H1 (cell line): ENCODE measurements at regions not wholly inside any gene's neighbourhood (a gene's known extent, or its start where the extent isn't known, plus 50 kb on each side); places are given as distances from the start of the nearest gene placed in this dataset.
"Not testable (repeated sequence)": the region's sequence is repeated elsewhere in the genome, so short reads cannot be mapped to it uniquely, and the experiment has no call there.

Source experiments
- CTCF ChIA-PET: fragments of 300-600 bp; sonication (Branson Sonifier 250); formaldehyde crosslinking; loops from one replicate; lab custom pipeline; 2021; ENCODE audit not compliant: partially characterized antibody; lab: Charles Lee
- POLR2A ChIA-PET: fragments of 300-600 bp; sonication (Branson Sonifier 250); formaldehyde crosslinking; loops from one replicate; lab custom pipeline; 2021; ENCODE audit warnings: inconsistent platforms; ENCODE audit not compliant: partially characterized antibody; lab: Charles Lee
- DNase-seq, 2 experiments: peaks; one replicate each; pipeline versions ENCODE4 v3.0.0 to v3.0.0-alpha.2; 2010 to 2022; ENCODE audit warnings: low spot score in 2 of 2, low read depth in 1 of 2, mixed read lengths in 1 of 2
- FAIRE-seq: peaks from 2 replicates; lab custom pipeline; 2011; peaks lifted over from hg19 to GRCh38; lab: Jason Lieb, UNC
- H2AFZ ChIP-seq: 2 replicates; pipeline ENCODE4 v1.8.1; 2012; ENCODE audit warnings: low read length, inconsistent platforms
- H2AK5ac ChIP-seq: 2 replicates; pipeline ENCODE4 v1.6.1; 2013; ENCODE audit warnings: low read depth, low read length
- H2BK120ac ChIP-seq: replicated peaks from 2 replicates; pipeline ENCODE3; 2013; ENCODE audit warnings: low read depth, low read length, inconsistent platforms
- H2BK12ac ChIP-seq: 2 replicates; pipeline ENCODE4 v1.6.1; 2013; ENCODE audit warnings: low read depth, low read length
- H2BK15ac ChIP-seq: 2 replicates; pipeline ENCODE4 v1.6.1; 2013; ENCODE audit warnings: low read length
- H2BK20ac ChIP-seq: 2 replicates; pipeline ENCODE4 v1.6.1; 2013; ENCODE audit warnings: low read length
- H2BK5ac ChIP-seq: 2 replicates; pipeline ENCODE4 v1.6.1; 2013; ENCODE audit warnings: low read depth, low read length
- H3K14ac ChIP-seq: 2 replicates; pipeline ENCODE4 v1.6.1; 2013; ENCODE audit warnings: inconsistent platforms; ENCODE audit not compliant: insufficient read length
- H3K18ac ChIP-seq: 2 replicates; pipeline ENCODE4 v1.6.1; 2013; ENCODE audit warnings: low read length; ENCODE audit errors: extremely low read depth
- H3K23ac ChIP-seq: 2 replicates; pipeline ENCODE4 v1.6.1; 2013; ENCODE audit warnings: inconsistent platforms; ENCODE audit not compliant: insufficient read length
- H3K23me2 ChIP-seq: 2 replicates; pipeline ENCODE4 v1.6.1; 2013; ENCODE audit warnings: low read depth, low read length
- H3K27ac ChIP-seq: 2 replicates; pipeline ENCODE4 v1.6.1; 2011; ENCODE audit warnings: low read depth, low read length, inconsistent platforms
- H3K27me3 ChIP-seq, 4 experiments: replicated peaks in 1 of 4; 1 replicate in 1 of 4; 2 replicates in 3 of 4; pipeline versions ENCODE4 v1.6.1 to v1.8.1; 2011 to 2013; ENCODE audit warnings: low read length in 3 of 4, mild to moderate bottlenecking in 3 of 4, inconsistent platforms in 2 of 4, mixed read lengths in 2 of 4, moderate library complexity in 1 of 4; ENCODE audit not compliant: control insufficient read depth in 3 of 4, insufficient read depth in 3 of 4; ENCODE audit errors: extremely low read depth in 1 of 4
- H3K36me3 ChIP-seq, 4 experiments: 2 replicates each; pipeline versions ENCODE4 v1.6.1 to v1.8.1; 2011 to 2013; ENCODE audit warnings: mild to moderate bottlenecking in 4 of 4, low read length in 3 of 4, moderate library complexity in 2 of 4, control low read depth in 1 of 4, inconsistent platforms in 1 of 4; ENCODE audit not compliant: insufficient read depth in 4 of 4, control insufficient read depth in 2 of 4
- H3K4ac ChIP-seq: replicated peaks from 2 replicates; pipeline ENCODE3; 2013; ENCODE audit warnings: low read length, low read depth, mixed read lengths, inconsistent platforms; ENCODE audit not compliant: insufficient read length
- H3K4me1 ChIP-seq, 4 experiments: replicated peaks in 1 of 4; 1 replicate in 1 of 4; 2 replicates in 3 of 4; pipeline versions ENCODE4 v1.6.1 to v1.8.1; 2011 to 2013; ENCODE audit warnings: low read length in 3 of 4, inconsistent platforms in 2 of 4, mixed read lengths in 1 of 4; ENCODE audit not compliant: insufficient read depth in 4 of 4, control insufficient read depth in 3 of 4
- H3K4me2 ChIP-seq, 2 experiments: 2 replicates each; pipeline versions ENCODE4 v1.6.1 to v1.8.1; 2011 to 2013; ENCODE audit warnings: low read depth in 2 of 2, low read length in 2 of 2, control low read depth in 1 of 2, inconsistent platforms in 1 of 2, mild to moderate bottlenecking in 1 of 2; ENCODE audit not compliant: insufficient read depth in 1 of 2
- H3K4me3 ChIP-seq, 4 experiments: fragments of 200-600, 300-600 bp in 1 of 4; sonication (generic), shearing (Covaris generic), sonication (Bioruptor Twin) in 1 of 4; 2 replicates each; pipeline versions ENCODE4 v1.5.1 to v1.8.1; 2011 to 2016; ENCODE audit warnings: low read length in 4 of 4, low read depth in 3 of 4, control low read depth in 2 of 4, inconsistent platforms in 2 of 4, mild to moderate bottlenecking in 2 of 4, mixed read lengths in 1 of 4, moderate library complexity in 1 of 4; ENCODE audit not compliant: insufficient read depth in 2 of 4; ENCODE audit errors: extremely low read depth in 1 of 4
- H3K56ac ChIP-seq: replicated peaks from 2 replicates; pipeline ENCODE3; 2013; ENCODE audit warnings: low read depth, mild to moderate bottlenecking, mixed read lengths, low read length, inconsistent platforms; ENCODE audit not compliant: insufficient read length
- H3K79me1 ChIP-seq: 2 replicates; pipeline ENCODE4 v1.6.1; 2013; ENCODE audit warnings: low read depth, low read length, control low read depth
- H3K79me2 ChIP-seq, 2 experiments: 2 replicates each; pipeline versions ENCODE4 v1.6.1 to v1.8.1; 2012 to 2013; ENCODE audit warnings: low read length in 2 of 2, mild to moderate bottlenecking in 2 of 2, inconsistent platforms in 1 of 2; ENCODE audit not compliant: insufficient read depth in 2 of 2, control insufficient read depth in 1 of 2
- H3K9ac ChIP-seq, 4 experiments: replicated peaks in 1 of 4; 1 replicate in 1 of 4; 2 replicates in 3 of 4; pipeline versions ENCODE4 v1.6.1 to v1.8.1; 2011 to 2013; ENCODE audit warnings: low read depth in 3 of 4, low read length in 3 of 4, control low read depth in 2 of 4, mild to moderate bottlenecking in 2 of 4, moderate library complexity in 2 of 4, inconsistent platforms in 1 of 4; ENCODE audit errors: extremely low read depth in 1 of 4
- H3K9me3 ChIP-seq, 2 experiments: 2 replicates each; pipeline versions ENCODE4 v1.6.1 to v1.8.1; 2012 to 2013; ENCODE audit warnings: mild to moderate bottlenecking in 2 of 2, moderate library complexity in 2 of 2, control low read depth in 1 of 2, inconsistent platforms in 1 of 2, low read depth in 1 of 2, low read length in 1 of 2, mixed read lengths in 1 of 2; ENCODE audit not compliant: insufficient read depth in 2 of 2
- H4K20me1 ChIP-seq, 2 experiments: replicated peaks in 1 of 2; 2 replicates each; pipeline versions ENCODE3 to v1.8.1; 2011 to 2013; ENCODE audit warnings: inconsistent platforms in 2 of 2, low read length in 2 of 2, mild to moderate bottlenecking in 1 of 2; ENCODE audit not compliant: insufficient read depth in 2 of 2, control insufficient read depth in 1 of 2
- H4K5ac ChIP-seq: 2 replicates; pipeline ENCODE4 v1.6.1; 2013; ENCODE audit warnings: low read length, low read depth, mixed read lengths, inconsistent platforms; ENCODE audit not compliant: insufficient read length
- H4K8ac ChIP-seq: 2 replicates; pipeline ENCODE4 v1.8.0; 2013; ENCODE audit warnings: mild to moderate bottlenecking, moderate library complexity, low read length, inconsistent platforms; ENCODE audit not compliant: insufficient read depth; ENCODE audit errors: extremely low read depth
- H4K91ac ChIP-seq: replicated peaks from 2 replicates; pipeline ENCODE3; 2013; ENCODE audit warnings: low read length, mixed read lengths, inconsistent platforms; ENCODE audit not compliant: insufficient read length
- WGBS, 2 experiments: shearing (Covaris generic) in 1 of 2; methylation state at CpG; one replicate each; pipeline versions ENCODE4 v1.1.6 to v1.1.7; 2013 to 2015; ENCODE audit warnings: low lambda C conversion rate in 2 of 2, mixed read lengths in 2 of 2, inconsistent platforms in 1 of 2, low coverage in 1 of 2, missing lambda C conversion rate in 1 of 2; ENCODE audit not compliant: insufficient replicate concordance in 2 of 2, insufficient coverage in 1 of 2, insufficient read length in 1 of 2; ENCODE audit errors: extremely low coverage in 1 of 2, missing lambda C conversion rate in 1 of 2; 5-methylcytosine and 5-hydroxymethylcytosine counted together

- H3K18ac ChIP-seq, H3K4ac ChIP-seq, H3K4me3 ChIP-seq, H3K27ac ChIP-seq, H4K20me1 ChIP-seq, H4K8ac ChIP-seq, H3K4me2 ChIP-seq, H2BK20ac ChIP-seq, H3K9ac ChIP-seq, H3K9me3 ChIP-seq, H2BK5ac ChIP-seq, H4K91ac ChIP-seq, H3K23me2 ChIP-seq, H4K5ac ChIP-seq, H2AK5ac ChIP-seq, POLR2A ChIA-PET, H3K4me1 ChIP-seq, DNase-seq, H2AFZ ChIP-seq, H3K56ac ChIP-seq, H2BK12ac ChIP-seq, H3K27me3 ChIP-seq, H3K36me3 ChIP-seq, FAIRE-seq, CTCF ChIA-PET, H2BK15ac ChIP-seq, H3K79me2 ChIP-seq, H3K14ac ChIP-seq, H3K23ac ChIP-seq, H2BK120ac ChIP-seq, H3K79me1 ChIP-seq: not testable (repeated sequence)
- 64% methylated on average over 1 of the region's 2 CpGs; no CpG with 5 or more reads in 1 of the 2 experiments for WGBS, 2 experiments
Measured at GRCh38 chr1:121081625-121082199, 102.4 kb downstream of the FAM72B start.

- H3K4me2 ChIP-seq, H4K91ac ChIP-seq, H3K18ac ChIP-seq, DNase-seq, CTCF ChIA-PET, H2BK20ac ChIP-seq, FAIRE-seq, H2AFZ ChIP-seq, H3K14ac ChIP-seq, POLR2A ChIA-PET, H2BK120ac ChIP-seq, H2AK5ac ChIP-seq, H3K27ac ChIP-seq, H3K4me1 ChIP-seq, H3K23ac ChIP-seq, H3K36me3 ChIP-seq, H2BK5ac ChIP-seq, H4K20me1 ChIP-seq, H3K79me1 ChIP-seq, H4K5ac ChIP-seq, H3K23me2 ChIP-seq, H2BK12ac ChIP-seq, H3K4ac ChIP-seq, H3K4me3 ChIP-seq, H3K9me3 ChIP-seq, H3K27me3 ChIP-seq, H3K56ac ChIP-seq, H4K8ac ChIP-seq, H2BK15ac ChIP-seq, H3K79me2 ChIP-seq, H3K9ac ChIP-seq: not testable (repeated sequence)
- WGBS, 2 experiments = 93% methylated on average over 1 of the region's 2 CpGs; no CpG with 5 or more reads in 1 of the 2 experiments
Measured at GRCh38 chr1:121082995-121083394, 101.1 kb downstream of the FAM72B start.
